A673 (cell line): ENCODE measurements at regions not wholly inside any gene's neighbourhood (a gene's known extent, or its start where the extent isn't known, plus 50 kb on each side); places are given as distances from the start of the nearest gene placed in this dataset.
"Not testable (repeated sequence)": the region's sequence is repeated elsewhere in the genome, so short reads cannot be mapped to it uniquely, and the experiment has no call there.

Source experiments
- BruUV-seq: library from RNA; stranded (reverse); fragments of 400-500 nt; replicated peaks from 2 replicates; lab custom pipeline; 2021; lab: Mats Ljungman, UMichigan
- CTCF ChIA-PET: fragments of 300-600 bp; sonication (Branson Sonifier 250); formaldehyde crosslinking; loops from one replicate; lab custom pipeline; 2022; ENCODE audit warnings: antibody characterized with exemption; lab: Charles Lee
- POLR2A ChIA-PET: fragments of 300-600 bp; sonication (Branson Sonifier 250); formaldehyde crosslinking; loops from one replicate; lab custom pipeline; 2022; ENCODE audit warnings: antibody characterized with exemption; ENCODE audit not compliant: low non-redundant PET; lab: Charles Lee
- DNase-seq: peaks from one replicate; pipeline ENCODE4 v3.0.0-alpha.2; 2015; ENCODE audit warnings: low spot score
- H3K27ac ChIP-seq: fragments of 200-600 bp; sonication (generic); 2 replicates; pipeline ENCODE4 v1.5.1; 2016; ENCODE audit warnings: mixed run types, low read depth, mild to moderate bottlenecking, mixed read lengths, antibody characterized with exemption, low read length; ENCODE audit not compliant: poor library complexity, severe bottlenecking
- H3K27me3 ChIP-seq: fragments of 200-600 bp; sonication (generic); replicated peaks from 2 replicates; pipeline ENCODE4 v1.6.1; 2017; ENCODE audit warnings: mixed run types, low read depth, mild to moderate bottlenecking, mixed read lengths, antibody characterized with exemption, low read length; ENCODE audit not compliant: insufficient read depth, poor library complexity
- H3K36me3 ChIP-seq: fragments of 200-600 bp; sonication (generic); 2 replicates; pipeline ENCODE4 v1.6.1; 2016; ENCODE audit warnings: mixed run types, mild to moderate bottlenecking, mixed read lengths, antibody characterized with exemption, low read length; ENCODE audit not compliant: insufficient read depth, poor library complexity, severe bottlenecking
- H3K4me1 ChIP-seq: fragments of 200-600 bp; sonication (generic); 2 replicates; pipeline ENCODE4 v1.6.1; 2017; ENCODE audit warnings: mixed run types, mild to moderate bottlenecking, mixed read lengths, antibody characterized with exemption, low read length; ENCODE audit not compliant: insufficient read depth, poor library complexity, severe bottlenecking
- H3K4me3 ChIP-seq: fragments of 200-600 bp; sonication (generic); 2 replicates; pipeline ENCODE4 v1.5.1; 2016; ENCODE audit warnings: low read depth, mixed run types, mild to moderate bottlenecking, mixed read lengths, low read length; ENCODE audit not compliant: poor library complexity, severe bottlenecking
- H3K9me3 ChIP-seq: fragments of 200-600 bp; sonication (generic); 2 replicates; pipeline ENCODE4 v1.6.1; 2016; ENCODE audit warnings: mixed run types, low read depth, mild to moderate bottlenecking, mixed read lengths, antibody characterized with exemption, low read length; ENCODE audit not compliant: poor library complexity, severe bottlenecking
- CTCF ChIP-seq: fragments of 300-800, 200-600 bp; sonication (generic); conservative IDR thresholded peaks from 2 replicates; pipeline ENCODE4 v1.5.1; 2017; ENCODE audit warnings: low read depth, mild to moderate bottlenecking, antibody characterized with exemption, low read length, moderate library complexity, mixed read lengths
- EZH2 ChIP-seq: fragments of 200-600 bp; sonication (generic); IDR thresholded peaks from 2 replicates; pipeline ENCODE4 v1.6.1; 2017; ENCODE audit warnings: borderline replicate concordance, low read depth, mild to moderate bottlenecking, mixed read lengths, antibody characterized with exemption, low read length; ENCODE audit not compliant: poor library complexity, severe bottlenecking
- intact Hi-C: fragments of 100-400 bp; cut with micrococcal nuclease; formaldehyde crosslinking; loops from one replicate; pipeline ENCODE4 v1.10.0; 2022; ENCODE audit not compliant: unreplicated experiment

GRCh38 chr13:30545320-30545719 is 72.4 kb upstream of the USPL1 start:
- TF ChIP-seq CTCF: no peak
- TF ChIP-seq EZH2: no peak
- no peaks in the 10 kb centered on the region for H3K36me3 ChIP-seq
- no TSS peak for BruUV-seq
- H3K4me3 ChIP-seq: no peak overlapping the region
- H3K4me1 ChIP-seq: no peaks in the 10 kb centered on the region
- H3K27ac ChIP-seq: no peak overlapping the region
- ChIA-PET CTCF (no interaction called here), POLR2A (no interaction called here)
- intact Hi-C loops: no loop called here
- no peaks in the 10 kb centered on the region for H3K9me3 ChIP-seq
- no peak for DNase-seq
- no peaks in the 10 kb centered on the region for H3K27me3 ChIP-seq

- intact Hi-C loops, H3K4me3 ChIP-seq, POLR2A ChIA-PET, DNase-seq, H3K36me3 ChIP-seq, H3K9me3 ChIP-seq, CTCF ChIA-PET, H3K27ac ChIP-seq, H3K4me1 ChIP-seq, BruUV-seq, H3K27me3 ChIP-seq: not testable (repeated sequence)
Measured at GRCh38 chr13:30548046-30548445, 69.7 kb upstream of the USPL1 start.

GRCh38 chr13:30551189-30551588 is 66.5 kb upstream of the USPL1 start:
- POLR2A ChIA-PET: no interaction called here
- no peaks in the 10 kb centered on the region for H3K27me3 ChIP-seq
- CTCF ChIA-PET: no interaction called here
- H3K4me1 ChIP-seq: no peaks in the 10 kb centered on the region
- peak; percentile 56 for DNase-seq
- H3K9me3 ChIP-seq: no peaks in the 10 kb centered on the region
- no peak overlapping the region for H3K4me3 ChIP-seq
- BruUV-seq: no TSS peak
- H3K36me3 ChIP-seq: no peaks in the 10 kb centered on the region
- no peak for TF ChIP-seq EZH2
- TF ChIP-seq CTCF: peak; percentile 56
- H3K27ac ChIP-seq: no peak overlapping the region
- intact Hi-C loops: no loop called here

- no TSS peak for BruUV-seq
- Histone ChIP-seq H3K27ac (no peak overlapping the region), H3K4me1 (no peaks in the 10 kb centered on the region), H3K36me3 (no peaks in the 10 kb centered on the region), H3K4me3 (no peak overlapping the region), H3K9me3 (no peaks in the 10 kb centered on the region), H3K27me3 (no peaks in the 10 kb centered on the region)
- ChIA-PET POLR2A (no interaction called here), CTCF (interaction anchor here (1.2 kb wide), 1 partner anchor 65 kb away, joined by 4 read pairs; no protein-coding TSS in a partner anchor)
- TF ChIP-seq EZH2: no peak
- intact Hi-C loops: no loop called here
- DNase-seq: no peak
Measured at GRCh38 chr13:30552567-30552966, 65.2 kb upstream of the USPL1 start.
